ENCODE measurements at regions not wholly inside any gene's neighbourhood (a gene's known extent, or its start where the extent isn't known, plus 50 kb on each side); places are given as distances from the start of the nearest gene placed in this dataset.

- TF ChIP-seq FOXM1 (IDR thresholded peaks at IDR 0.05; ENCODE audit: borderline replicate concordance) = no peak
- no peak for TF ChIP-seq HDGF (IDR thresholded peaks at IDR 0.05; ENCODE audit: borderline replicate concordance)
- TF ChIP-seq FOXA1 (IDR thresholded peaks at IDR 0.05) = no peak
- TF ChIP-seq ARNT (IDR thresholded peaks at IDR 0.05) = no peak
- no peak for TF ChIP-seq SP1 (IDR thresholded peaks at IDR 0.05)
- no peak for TF ChIP-seq FOXK2 (IDR thresholded peaks at IDR 0.05)
- no peak for TF ChIP-seq PKNOX1 (IDR thresholded peaks at IDR 0.05)
- no peak for TF ChIP-seq SUZ12 (IDR thresholded peaks at IDR 0.05)
- TF ChIP-seq TARDBP (IDR thresholded peaks at IDR 0.05) = no peak
- no peak for TF ChIP-seq ELF4 (IDR thresholded peaks at IDR 0.05)
- no peak for TF ChIP-seq L3MBTL2 (conservative IDR thresholded peaks at IDR 0.05)
- no peak for TF ChIP-seq BHLHE40 (IDR thresholded peaks at IDR 0.05; ENCODE audit: borderline replicate concordance)
- TF ChIP-seq ZNF384 (IDR thresholded peaks at IDR 0.05) = no peak
Measured at GRCh38 chr14:56422221-56422620, 157.4 kb upstream of the TMEM260 start.
